MV-4-11 (cell line): ENCODE measurements at regions not wholly inside any gene's neighbourhood (a gene's known extent, or its start where the extent isn't known, plus 50 kb on each side); places are given as distances from the start of the nearest gene placed in this dataset.
"Not testable (repeated sequence)": the region's sequence is repeated elsewhere in the genome, so short reads cannot be mapped to it uniquely, and the experiment has no call there.

Source experiments
- DNase-seq: peaks from one replicate; lab custom pipeline; 2025; lab: John Stamatoyannopoulos, UW

GRCh38 chr5:56295311-56295710 lies 62.2 kb upstream of the ANKRD55 start:
- not testable (repeated sequence) for DNase-seq

GRCh38 chr5:56294354-56294753 lies 61.2 kb upstream of the ANKRD55 start:
- DNase-seq = no peak

- DNase-seq = not testable (repeated sequence)
Observed at GRCh38 chr5:56292874-56293273, 59.7 kb upstream of the ANKRD55 start.

- DNase-seq = no peak
Observed at GRCh38 chr5:56291661-56292374, 58.7 kb upstream of the ANKRD55 start.

- DNase-seq = no peak
Observed at GRCh38 chr5:56291079-56291643, 58.0 kb upstream of the ANKRD55 start.

- DNase-seq = no peak
Observed at GRCh38 chr5:56290378-56291078, 57.4 kb upstream of the ANKRD55 start.

- no peak for DNase-seq
Observed at GRCh38 chr5:56289602-56289987, 56.5 kb upstream of the ANKRD55 start.

- DNase-seq = no peak
Observed at GRCh38 chr5:56288873-56289601, 55.9 kb upstream of the ANKRD55 start.

- DNase-seq = no peak
Observed at GRCh38 chr5:56286015-56286884, 53.1 kb upstream of the ANKRD55 start.

- DNase-seq = no peak
Observed at GRCh38 chr5:56282951-56283350, 49.8 kb upstream of the ANKRD55 start.
